Hematopoietic multipotent progenitor cell (in vitro differentiated cells): ENCODE measurements at regions not wholly inside any gene's neighbourhood (a gene's known extent, or its start where the extent isn't known, plus 50 kb on each side); places are given as distances from the start of the nearest gene placed in this dataset.
"Not testable (repeated sequence)": the region's sequence is repeated elsewhere in the genome, so short reads cannot be mapped to it uniquely, and the experiment has no call there.

Experiments
- DNase-seq, 3 donors: peaks; one replicate each; pipeline ENCODE4 v3.0.0-alpha.2; 2011 to 2015; ENCODE audit warnings: low read depth in 2 of 3, low spot score in 2 of 3

- no peak for DNase-seq
These were observed 293.9 kb upstream of the RIOK2 start for GRCh38 chr5:97476852-97477534.

- DNase-seq = no peak
These were observed 295.4 kb upstream of the RIOK2 start for GRCh38 chr5:97478483-97478882.

- no peak for DNase-seq
These were observed 297.3 kb upstream of the RIOK2 start for GRCh38 chr5:97480313-97480712.

- DNase-seq = no peak
These were observed 305.1 kb upstream of the RIOK2 start for GRCh38 chr5:97488126-97488668.

- no peak for DNase-seq
These were observed 306.2 kb upstream of the RIOK2 start for GRCh38 chr5:97489010-97489840.

GRCh38 chr5:97494465-97494864 lies 311.4 kb upstream of the RIOK2 start:
- DNase-seq = no peak

GRCh38 chr5:97495301-97495700 lies 312.3 kb upstream of the RIOK2 start:
- DNase-seq = no peak

GRCh38 chr5:97496037-97496436 lies 313.0 kb upstream of the RIOK2 start:
- DNase-seq = no peak

GRCh38 chr5:97498657-97499056 lies 315.6 kb upstream of the RIOK2 start:
- DNase-seq = no peak

- no peak for DNase-seq
These were observed 316.6 kb upstream of the RIOK2 start for GRCh38 chr5:97499605-97500004.

GRCh38 chr5:97501286-97501964 lies 318.4 kb upstream of the RIOK2 start:
- no peak for DNase-seq

GRCh38 chr5:97501965-97502305 lies 318.9 kb upstream of the RIOK2 start:
- DNase-seq = no peak

GRCh38 chr5:97508864-97509263 lies 325.8 kb upstream of the RIOK2 start:
- no peak for DNase-seq

- not testable (repeated sequence) for DNase-seq
These were observed 336.5 kb upstream of the RIOK2 start for GRCh38 chr5:97519565-97519964.

- not testable (repeated sequence) for DNase-seq
These were observed 340.3 kb upstream of the RIOK2 start for GRCh38 chr5:97523336-97523735.

GRCh38 chr5:97525780-97526179 lies 342.7 kb upstream of the RIOK2 start:
- peak in 1 of 3 donors; percentile 55 for DNase-seq

GRCh38 chr5:97528941-97529340 lies 345.9 kb upstream of the RIOK2 start:
- DNase-seq = no peak

- DNase-seq = no peak
These were observed 346.4 kb upstream of the RIOK2 start for GRCh38 chr5:97529354-97529985.

GRCh38 chr5:97531549-97531948 lies 348.5 kb upstream of the RIOK2 start:
- no peak for DNase-seq

- DNase-seq = peak in 2 of 3 donors; percentile 73 to 76
These were observed 351.1 kb upstream of the RIOK2 start for GRCh38 chr5:97534166-97534565.

- no peak for DNase-seq
These were observed 353.6 kb upstream of the RIOK2 start for GRCh38 chr5:97536683-97537082.
